Activated CD4-positive, CD25-positive, alpha-beta regulatory T cell treated with anti-CD3 and anti-CD28 coated beads, Interleukin-2, amount 50 U/mL, for 16 hours (primary cell): ENCODE measurements at regions not wholly inside any gene's neighbourhood (a gene's known extent, or its start where the extent isn't known, plus 50 kb on each side); places are given as distances from the start of the nearest gene placed in this dataset.

Source experiments
- DNase-seq: peaks from one replicate; pipeline ENCODE4 v3.0.0-alpha.2; 2020; ENCODE audit warnings: low read depth, low spot score

- DNase-seq, result no peak
These were observed 1540.5 kb downstream of the UQCRFS1 start for GRCh38 chr19:27672309-27673047.

- no peak for DNase-seq
These were observed 1541.1 kb downstream of the UQCRFS1 start for GRCh38 chr19:27671876-27672275.

GRCh38 chr19:27660428-27660827, 1552.5 kb downstream of the UQCRFS1 start:
- no peak for DNase-seq

GRCh38 chr19:27657271-27658051, 1555.5 kb downstream of the UQCRFS1 start:
- DNase-seq, result no peak

GRCh38 chr19:27654266-27654990, 1558.5 kb downstream of the UQCRFS1 start:
- DNase-seq, result no peak

- no peak for DNase-seq
These were observed 1560.2 kb downstream of the UQCRFS1 start for GRCh38 chr19:27652796-27653195.

GRCh38 chr19:27652281-27652680, 1560.7 kb downstream of the UQCRFS1 start:
- DNase-seq, result no peak

GRCh38 chr19:27647423-27647822, 1565.5 kb downstream of the UQCRFS1 start:
- DNase-seq, result no peak

GRCh38 chr19:27635401-27635800, 1577.5 kb downstream of the UQCRFS1 start:
- no peak for DNase-seq

GRCh38 chr19:27618006-27618405, 1594.9 kb downstream of the UQCRFS1 start:
- no peak for DNase-seq

GRCh38 chr19:27580906-27581305, 1632.0 kb downstream of the UQCRFS1 start:
- DNase-seq, result no peak
